Retinal pigment epithelial cell (primary cell): ENCODE measurements at regions not wholly inside any gene's neighbourhood (a gene's known extent, or its start where the extent isn't known, plus 50 kb on each side); places are given as distances from the start of the nearest gene placed in this dataset.

Source experiments
- DNase-seq: peaks from one replicate; pipeline ENCODE4 v3.0.0-alpha.2; 2010; ENCODE audit warnings: low read depth
- H3K4me3 ChIP-seq: 2 replicates; pipeline ENCODE4 v1.5.1; 2011; ENCODE audit warnings: mild to moderate bottlenecking, low read length, control low read depth, moderate library complexity
- TF ChIP-seq, protein P1 (sequence below): conservative IDR thresholded peaks from 2 replicates; pipeline ENCODE4 v1.5.1; 2011; ENCODE audit warnings: low read depth, low read length, control low read depth, inconsistent platforms

DNA sequence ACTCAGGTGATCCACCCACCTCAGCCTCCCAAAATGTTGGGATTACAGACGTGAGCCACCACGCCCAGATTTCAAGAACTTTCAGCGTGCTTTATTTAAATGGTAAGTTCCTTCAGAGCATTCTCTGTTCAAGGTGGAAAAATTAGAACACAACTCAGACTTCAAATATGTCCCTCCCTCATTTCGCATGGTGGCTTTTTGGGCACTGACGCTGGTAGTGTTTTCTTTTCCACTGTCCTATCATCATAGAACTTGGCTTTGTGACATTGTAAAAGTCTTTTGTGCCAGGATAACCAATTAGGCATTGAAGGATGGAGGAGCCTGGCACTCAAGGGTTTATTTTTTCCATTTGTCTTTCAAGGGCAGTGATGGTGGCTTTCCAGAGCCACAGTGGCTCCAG, 190.8 kb downstream of the NUAK1 start:
- no peak overlapping the region for H3K4me3 ChIP-seq
- TF ChIP-seq, protein P1, sequence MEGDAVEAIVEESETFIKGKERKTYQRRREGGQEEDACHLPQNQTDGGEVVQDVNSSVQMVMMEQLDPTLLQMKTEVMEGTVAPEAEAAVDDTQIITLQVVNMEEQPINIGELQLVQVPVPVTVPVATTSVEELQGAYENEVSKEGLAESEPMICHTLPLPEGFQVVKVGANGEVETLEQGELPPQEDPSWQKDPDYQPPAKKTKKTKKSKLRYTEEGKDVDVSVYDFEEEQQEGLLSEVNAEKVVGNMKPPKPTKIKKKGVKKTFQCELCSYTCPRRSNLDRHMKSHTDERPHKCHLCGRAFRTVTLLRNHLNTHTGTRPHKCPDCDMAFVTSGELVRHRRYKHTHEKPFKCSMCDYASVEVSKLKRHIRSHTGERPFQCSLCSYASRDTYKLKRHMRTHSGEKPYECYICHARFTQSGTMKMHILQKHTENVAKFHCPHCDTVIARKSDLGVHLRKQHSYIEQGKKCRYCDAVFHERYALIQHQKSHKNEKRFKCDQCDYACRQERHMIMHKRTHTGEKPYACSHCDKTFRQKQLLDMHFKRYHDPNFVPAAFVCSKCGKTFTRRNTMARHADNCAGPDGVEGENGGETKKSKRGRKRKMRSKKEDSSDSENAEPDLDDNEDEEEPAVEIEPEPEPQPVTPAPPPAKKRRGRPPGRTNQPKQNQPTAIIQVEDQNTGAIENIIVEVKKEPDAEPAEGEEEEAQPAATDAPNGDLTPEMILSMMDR, result no peak

DNA sequence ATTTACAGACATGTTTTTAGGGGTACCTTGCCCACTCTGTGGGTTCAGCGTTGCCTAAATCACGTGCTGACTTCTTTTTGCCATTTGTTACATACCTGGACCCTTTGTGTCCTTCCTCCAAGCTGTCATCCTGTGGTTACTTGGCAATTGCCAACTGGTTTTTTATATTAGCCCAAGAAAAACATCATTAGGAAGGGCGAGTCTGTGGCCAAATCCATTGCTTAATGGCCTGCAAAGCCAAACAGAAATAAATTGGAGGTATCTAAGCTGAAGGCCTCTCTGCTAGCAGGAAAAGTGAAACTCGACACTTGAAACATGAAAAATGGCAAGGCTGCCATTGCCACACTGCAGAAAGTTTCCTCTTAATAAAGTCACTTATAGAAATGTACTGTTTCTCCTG, 190.4 kb downstream of the NUAK1 start:
- DNase-seq, result no peak
- TF ChIP-seq, protein P1, result no peak

More for the DNA sequence above, 190.8 kb downstream of the NUAK1 start:
- DNase-seq, result no peak

DNA sequence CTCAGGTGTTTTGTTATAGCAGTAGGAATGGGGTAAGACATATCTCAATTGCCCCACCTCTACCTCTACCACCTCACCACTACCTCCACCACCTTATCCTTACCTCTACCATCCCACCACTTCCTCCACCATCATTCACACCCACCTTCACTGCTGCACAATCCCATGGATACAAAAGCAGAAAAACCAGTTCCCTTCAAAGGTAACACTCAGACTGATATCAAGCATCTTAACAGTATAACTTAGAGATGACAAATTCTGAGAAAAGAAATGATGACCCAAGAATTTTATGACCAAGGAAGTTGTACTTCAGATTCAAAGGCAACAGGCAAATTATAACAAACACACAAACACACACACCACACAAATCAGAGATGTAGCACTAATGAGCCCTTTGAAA, 189.4 kb downstream of the NUAK1 start:
- no peak overlapping the region for H3K4me3 ChIP-seq
- TF ChIP-seq, protein P1, result no peak
- DNase-seq, result no peak

More for the DNA sequence above, 190.4 kb downstream of the NUAK1 start:
- H3K4me3 ChIP-seq, result no peak overlapping the region

DNA sequence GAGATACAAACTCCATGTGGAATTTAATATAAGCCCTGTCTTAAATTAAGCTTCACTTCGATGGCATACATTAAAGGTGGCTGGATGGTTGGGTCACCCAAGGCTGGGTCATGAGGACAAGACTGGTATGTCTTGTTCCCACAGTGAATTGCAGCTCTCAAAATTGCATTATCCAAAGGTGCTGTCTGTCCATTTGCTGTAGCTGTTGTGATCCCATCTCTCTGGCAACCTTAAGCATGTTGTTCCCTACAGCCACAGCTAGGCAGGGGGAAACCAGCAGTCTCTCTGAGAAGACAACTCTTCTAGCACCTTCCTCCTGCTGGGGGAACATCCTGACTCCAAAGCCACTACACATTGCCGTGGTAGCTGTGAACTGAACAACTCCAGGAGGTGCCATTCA, 187.0 kb downstream of the NUAK1 start:
- TF ChIP-seq, protein P1, result no peak
- H3K4me3 ChIP-seq, result no peak overlapping the region
- no peak for DNase-seq

DNA sequence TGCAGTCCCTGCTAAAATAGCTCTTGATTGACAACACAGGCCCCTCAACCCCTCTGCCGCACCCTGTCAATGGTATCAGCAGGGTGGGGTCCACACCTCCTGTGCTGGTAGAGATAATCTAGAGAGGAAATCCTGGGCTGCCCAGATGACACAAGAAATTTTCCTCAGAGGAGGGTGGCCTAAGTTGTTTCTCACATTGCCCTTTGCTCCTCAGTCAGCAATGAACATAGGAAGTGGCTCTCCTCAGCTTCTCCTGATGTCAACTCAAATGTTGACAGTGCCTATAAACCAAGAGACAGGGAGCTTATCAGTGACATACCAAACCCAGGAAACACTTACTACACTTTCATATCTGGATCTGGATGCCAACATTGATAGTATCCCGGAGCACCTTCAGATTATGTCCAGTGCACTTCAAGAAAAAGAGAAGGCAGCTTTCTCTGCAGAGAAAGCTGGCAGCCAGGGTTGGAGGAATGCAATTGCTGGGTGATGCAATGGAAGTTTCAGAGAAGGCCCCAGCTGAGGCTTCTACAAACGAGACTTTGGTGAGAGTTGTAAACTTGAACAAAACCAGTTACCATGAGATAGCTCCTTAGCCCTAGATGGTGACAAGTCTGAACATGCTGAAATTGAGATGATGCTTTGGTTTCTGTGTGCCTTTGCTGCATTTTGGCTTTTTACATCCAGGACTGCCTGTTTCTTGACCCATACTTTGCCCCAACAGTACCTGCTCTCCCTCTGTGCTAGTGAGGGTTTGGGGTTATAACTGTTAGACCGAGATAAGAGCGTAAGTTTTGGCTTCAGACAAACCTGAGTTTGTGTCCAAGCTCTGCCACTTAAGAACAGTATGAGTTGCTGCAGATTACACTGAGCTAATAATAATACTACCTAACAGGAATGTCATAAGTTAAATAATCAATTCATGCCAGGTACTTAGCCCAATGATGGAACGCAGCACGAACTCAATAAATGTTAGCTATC, 183.5 kb downstream of the NUAK1 start:
- TF ChIP-seq, protein P1, result no peak

DNA sequence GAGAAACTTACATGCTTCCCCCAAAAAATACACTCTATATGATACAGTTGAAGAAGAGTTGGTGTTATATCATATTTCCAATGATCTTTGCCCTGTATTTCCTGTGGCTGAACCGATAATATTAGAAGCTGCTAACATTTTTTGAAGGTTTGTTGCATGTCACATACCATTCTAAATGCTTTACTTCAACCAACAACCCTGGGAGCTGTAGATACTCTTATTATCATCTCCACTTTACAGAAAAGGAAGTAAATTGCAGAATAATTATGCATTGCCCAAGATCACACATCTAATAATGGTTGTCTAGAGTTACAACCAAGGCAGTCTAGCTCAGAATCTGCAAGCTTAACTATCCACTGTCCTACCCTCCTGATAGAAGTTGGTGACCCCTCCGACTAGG, 182.8 kb downstream of the NUAK1 start:
- no peak for DNase-seq
- no peak overlapping the region for H3K4me3 ChIP-seq
- TF ChIP-seq, protein P1, result no peak

More for the DNA sequence above, 183.5 kb downstream of the NUAK1 start:
- no peak for DNase-seq
- no peak overlapping the region for H3K4me3 ChIP-seq
